ENCODE measurements at regions not wholly inside any gene's neighbourhood (a gene's known extent, or its start where the extent isn't known, plus 50 kb on each side); places are given as distances from the start of the nearest gene placed in this dataset.

DNA sequence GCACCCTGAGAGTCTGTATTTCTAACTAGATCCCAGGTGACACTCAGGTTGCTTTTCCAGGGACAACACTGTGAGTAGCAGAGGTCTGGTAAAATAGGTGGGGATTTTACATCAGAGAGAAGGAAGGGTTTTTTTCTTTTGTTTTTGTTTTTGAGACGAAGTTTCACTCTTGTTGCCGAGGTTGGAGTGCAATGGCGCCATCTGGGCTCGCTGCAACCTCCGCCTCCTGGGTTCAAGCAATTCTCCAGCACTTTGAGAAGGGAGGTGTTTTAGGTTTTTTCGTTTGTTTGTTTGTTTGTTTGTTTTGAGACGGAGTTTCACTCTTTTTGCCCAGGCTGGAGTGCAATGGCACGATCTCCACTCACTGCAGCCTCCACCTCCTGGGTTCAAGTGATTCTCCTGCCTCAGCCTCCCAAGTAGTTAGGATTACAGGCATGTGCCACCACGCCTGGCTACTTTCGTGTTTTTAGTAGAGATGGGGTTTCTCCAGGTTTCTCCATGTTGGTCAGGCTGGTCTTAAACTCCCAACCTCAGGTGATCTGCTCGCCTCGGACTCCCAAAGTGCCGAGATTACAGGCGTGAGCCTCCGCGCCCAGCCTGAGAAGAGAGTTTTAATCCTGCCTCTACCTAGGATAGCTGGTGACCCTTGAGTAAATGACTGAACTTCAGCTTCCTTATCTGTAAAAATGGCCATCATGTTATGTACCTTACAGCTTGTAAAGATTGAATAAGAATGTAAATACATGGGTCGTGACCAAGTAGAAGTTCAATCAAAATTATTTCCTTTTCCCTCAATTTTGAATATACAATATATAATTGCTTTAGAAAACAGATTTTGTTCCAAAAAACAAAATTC is 95.9 kb upstream of the FNDC3B start:
- TF ChIP-seq, protein P1, sequence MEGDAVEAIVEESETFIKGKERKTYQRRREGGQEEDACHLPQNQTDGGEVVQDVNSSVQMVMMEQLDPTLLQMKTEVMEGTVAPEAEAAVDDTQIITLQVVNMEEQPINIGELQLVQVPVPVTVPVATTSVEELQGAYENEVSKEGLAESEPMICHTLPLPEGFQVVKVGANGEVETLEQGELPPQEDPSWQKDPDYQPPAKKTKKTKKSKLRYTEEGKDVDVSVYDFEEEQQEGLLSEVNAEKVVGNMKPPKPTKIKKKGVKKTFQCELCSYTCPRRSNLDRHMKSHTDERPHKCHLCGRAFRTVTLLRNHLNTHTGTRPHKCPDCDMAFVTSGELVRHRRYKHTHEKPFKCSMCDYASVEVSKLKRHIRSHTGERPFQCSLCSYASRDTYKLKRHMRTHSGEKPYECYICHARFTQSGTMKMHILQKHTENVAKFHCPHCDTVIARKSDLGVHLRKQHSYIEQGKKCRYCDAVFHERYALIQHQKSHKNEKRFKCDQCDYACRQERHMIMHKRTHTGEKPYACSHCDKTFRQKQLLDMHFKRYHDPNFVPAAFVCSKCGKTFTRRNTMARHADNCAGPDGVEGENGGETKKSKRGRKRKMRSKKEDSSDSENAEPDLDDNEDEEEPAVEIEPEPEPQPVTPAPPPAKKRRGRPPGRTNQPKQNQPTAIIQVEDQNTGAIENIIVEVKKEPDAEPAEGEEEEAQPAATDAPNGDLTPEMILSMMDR (IDR thresholded peaks at IDR 0.05; ENCODE audit: insufficient read depth, low read length), result no peak
- TF ChIP-seq POLR2AphosphoS5 (IDR thresholded peaks at IDR 0.05; ENCODE audit: low read depth), result no peak

All from HL-60 (cell line).